ENCODE measurements at regions not wholly inside any gene's neighbourhood (a gene's known extent, or its start where the extent isn't known, plus 50 kb on each side); places are given as distances from the start of the nearest gene placed in this dataset.

DNA sequence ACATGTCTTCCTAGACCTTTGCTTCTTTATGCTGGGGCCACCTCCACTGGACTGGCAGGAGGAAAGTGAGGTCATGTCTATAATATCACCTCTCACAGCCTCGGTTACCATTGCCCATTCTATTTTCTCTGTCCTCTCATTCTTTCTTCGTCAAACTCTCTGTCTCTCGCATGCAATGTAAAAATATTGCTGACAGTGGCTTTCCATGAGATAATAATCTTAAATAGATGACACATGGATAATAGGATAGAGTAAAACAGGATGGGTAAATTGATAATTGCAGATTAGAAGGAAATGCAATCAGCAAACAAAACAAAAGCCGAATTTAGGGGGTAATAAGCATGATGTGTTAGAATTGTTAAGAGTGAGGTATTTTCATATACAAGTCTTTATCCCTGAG, 215.7 kb upstream of the PARD3B start:
- DNase-seq (ENCODE audit: extremely low read depth, low read depth): no peak
- TF ChIP-seq, protein P1, sequence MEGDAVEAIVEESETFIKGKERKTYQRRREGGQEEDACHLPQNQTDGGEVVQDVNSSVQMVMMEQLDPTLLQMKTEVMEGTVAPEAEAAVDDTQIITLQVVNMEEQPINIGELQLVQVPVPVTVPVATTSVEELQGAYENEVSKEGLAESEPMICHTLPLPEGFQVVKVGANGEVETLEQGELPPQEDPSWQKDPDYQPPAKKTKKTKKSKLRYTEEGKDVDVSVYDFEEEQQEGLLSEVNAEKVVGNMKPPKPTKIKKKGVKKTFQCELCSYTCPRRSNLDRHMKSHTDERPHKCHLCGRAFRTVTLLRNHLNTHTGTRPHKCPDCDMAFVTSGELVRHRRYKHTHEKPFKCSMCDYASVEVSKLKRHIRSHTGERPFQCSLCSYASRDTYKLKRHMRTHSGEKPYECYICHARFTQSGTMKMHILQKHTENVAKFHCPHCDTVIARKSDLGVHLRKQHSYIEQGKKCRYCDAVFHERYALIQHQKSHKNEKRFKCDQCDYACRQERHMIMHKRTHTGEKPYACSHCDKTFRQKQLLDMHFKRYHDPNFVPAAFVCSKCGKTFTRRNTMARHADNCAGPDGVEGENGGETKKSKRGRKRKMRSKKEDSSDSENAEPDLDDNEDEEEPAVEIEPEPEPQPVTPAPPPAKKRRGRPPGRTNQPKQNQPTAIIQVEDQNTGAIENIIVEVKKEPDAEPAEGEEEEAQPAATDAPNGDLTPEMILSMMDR (IDR thresholded peaks at IDR 0.05; ENCODE audit: low read depth, low read length): no peak

DNA sequence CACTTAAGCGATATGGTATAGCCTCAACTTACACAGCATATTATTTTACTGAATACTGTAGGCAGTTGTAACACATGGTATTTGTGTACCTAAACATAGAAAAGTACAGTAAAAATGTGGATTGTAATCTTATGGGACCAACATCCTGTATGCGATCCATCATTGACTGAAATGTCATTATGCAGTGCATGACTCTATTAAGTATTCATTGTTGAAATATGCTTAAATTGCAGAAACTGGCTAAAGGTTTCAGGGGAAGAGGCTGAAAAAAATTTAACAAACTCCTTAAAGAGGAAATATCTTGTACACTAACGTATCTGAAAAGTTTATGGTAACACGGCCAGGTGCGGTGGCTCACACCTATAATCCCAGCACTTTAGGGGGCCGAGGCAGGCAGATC, 214.1 kb upstream of the PARD3B start:
- no peak for DNase-seq (ENCODE audit: extremely low read depth, low read depth)

DNA sequence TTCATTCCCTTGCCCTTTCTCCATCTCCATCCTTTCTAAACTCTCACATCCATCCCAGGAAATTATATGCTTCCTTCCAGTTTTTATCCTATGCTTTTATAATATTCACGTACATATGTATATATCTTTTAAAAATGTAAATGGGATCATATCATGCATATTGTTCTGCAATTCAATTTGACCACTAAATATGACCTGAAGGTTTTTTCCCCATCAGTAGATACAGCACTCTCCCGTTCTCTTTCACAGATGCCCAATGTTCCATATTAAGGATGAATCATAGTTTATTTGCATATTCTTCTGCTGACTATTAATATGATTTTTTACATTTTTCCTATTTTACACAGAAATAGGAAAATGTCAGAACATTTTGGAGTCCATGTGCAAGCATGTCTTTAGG, 213.3 kb upstream of the PARD3B start:
- TF ChIP-seq, protein P1 (IDR thresholded peaks at IDR 0.05; ENCODE audit: low read depth, low read length): no peak
- no peak for DNase-seq (ENCODE audit: extremely low read depth, low read depth)

More for the DNA sequence above, 214.1 kb upstream of the PARD3B start:
- TF ChIP-seq, protein P1 (IDR thresholded peaks at IDR 0.05; ENCODE audit: low read depth, low read length): no peak

DNA sequence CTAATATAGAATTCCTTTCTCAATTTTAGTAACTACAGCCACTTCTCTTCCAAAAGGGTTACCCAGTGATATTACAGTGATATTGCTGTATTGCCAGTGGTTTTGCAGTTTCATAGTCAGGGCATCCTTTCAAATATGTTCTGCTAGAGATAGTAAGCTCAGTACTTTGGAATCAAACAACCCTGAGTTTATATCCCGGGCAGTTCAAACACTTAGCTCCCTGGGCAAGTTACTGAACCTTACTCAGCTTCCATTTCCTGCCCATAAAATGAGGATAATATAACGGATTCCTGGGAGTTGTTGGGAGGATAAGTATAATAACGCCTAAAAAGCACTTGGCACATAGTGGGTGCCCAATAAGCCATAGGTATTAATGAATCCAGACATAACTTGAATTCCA, 212.6 kb upstream of the PARD3B start:
- DNase-seq (ENCODE audit: extremely low read depth, low read depth): no peak
- TF ChIP-seq, protein P1 (IDR thresholded peaks at IDR 0.05; ENCODE audit: low read depth, low read length): no peak

DNA sequence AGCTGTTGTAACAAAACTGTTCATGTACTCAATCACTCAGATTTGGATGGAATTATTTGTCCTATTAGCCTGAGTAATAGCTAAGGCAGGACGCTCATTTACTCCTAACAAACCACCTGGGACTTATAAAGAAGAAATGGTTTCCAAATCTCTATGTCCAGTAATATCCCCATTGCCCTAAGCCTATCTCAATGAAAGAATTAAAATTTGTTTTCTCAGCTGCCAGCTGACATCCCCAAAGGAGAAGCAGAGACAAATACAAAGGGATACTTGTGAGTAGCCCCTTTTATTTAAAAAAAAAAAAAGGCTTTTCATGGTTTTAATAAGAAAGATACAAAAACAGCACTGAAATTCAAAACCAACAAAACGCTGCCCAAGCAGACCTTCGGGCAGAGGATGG, 211.4 kb upstream of the PARD3B start:
- DNase-seq (ENCODE audit: extremely low read depth, low read depth): no peak
- TF ChIP-seq, protein P1 (IDR thresholded peaks at IDR 0.05; ENCODE audit: low read depth, low read length): no peak

DNA sequence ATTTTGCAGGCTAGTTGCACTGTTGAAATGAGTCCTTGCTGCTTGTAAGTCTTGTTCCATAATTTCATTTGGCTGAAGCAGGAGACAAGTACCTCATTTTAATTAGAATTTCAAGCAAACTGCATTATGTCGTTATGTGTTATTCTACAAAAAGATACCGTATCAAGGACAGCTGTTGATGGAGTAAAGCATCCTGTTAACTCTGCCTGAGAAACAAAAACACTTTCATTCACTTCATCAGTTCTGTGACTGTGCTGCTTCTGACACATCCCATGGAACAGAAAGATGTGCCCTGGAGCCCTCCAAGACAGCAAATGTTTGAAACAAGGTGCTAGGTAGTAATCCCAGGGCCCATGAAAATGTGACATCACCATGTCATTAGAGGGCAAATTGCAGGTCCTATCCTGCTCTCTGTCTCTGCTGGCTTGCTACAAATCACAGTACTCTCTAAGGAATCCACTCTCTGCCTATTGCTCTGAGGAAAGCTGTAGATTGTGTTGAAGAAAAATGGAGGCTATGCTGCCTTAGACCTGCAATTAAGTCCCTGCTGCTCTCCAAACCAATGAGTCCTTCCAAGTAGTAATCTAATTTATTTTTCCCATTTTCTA, 209.7 kb upstream of the PARD3B start:
- TF ChIP-seq, protein P1 (IDR thresholded peaks at IDR 0.05; ENCODE audit: low read depth, low read length): no peak
- no peak for DNase-seq (ENCODE audit: extremely low read depth, low read depth)

DNA sequence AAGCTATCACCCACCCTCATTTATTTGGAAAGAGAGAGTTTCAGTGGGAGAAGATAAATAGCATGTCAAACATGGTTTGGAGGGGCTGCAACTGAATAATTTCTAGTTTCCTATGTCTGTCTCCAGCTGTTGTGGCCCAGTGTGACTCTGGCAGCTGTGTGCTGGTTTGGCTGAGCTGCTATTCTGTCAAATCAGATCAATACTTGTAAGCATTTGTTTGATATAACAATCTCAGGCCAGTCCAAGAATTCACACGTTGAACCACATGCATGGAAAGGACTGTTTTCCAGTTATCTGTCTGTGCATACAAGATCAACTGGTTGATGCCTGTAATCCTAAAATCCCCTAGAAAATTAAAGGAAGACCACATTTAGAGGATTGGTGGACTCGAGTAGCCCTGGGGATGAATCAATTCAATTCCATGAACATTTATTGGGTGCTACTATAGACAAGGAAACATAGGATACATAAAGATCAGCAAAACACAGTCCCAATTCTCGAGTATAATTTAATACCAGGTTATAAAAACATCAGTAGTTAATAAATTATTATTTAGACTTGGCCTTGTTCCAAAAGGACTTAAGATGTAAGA, 209.0 kb upstream of the PARD3B start:
- TF ChIP-seq, protein P1 (IDR thresholded peaks at IDR 0.05; ENCODE audit: low read depth, low read length): no peak
- no peak for DNase-seq (ENCODE audit: extremely low read depth, low read depth)

Measured in AG09319 (cell line).